GM10266 (cell line): ENCODE measurements at regions not wholly inside any gene's neighbourhood (a gene's known extent, or its start where the extent isn't known, plus 50 kb on each side); places are given as distances from the start of the nearest gene placed in this dataset.
"Not testable (repeated sequence)": the region's sequence is repeated elsewhere in the genome, so short reads cannot be mapped to it uniquely, and the experiment has no call there.

Experiments used
- DNase-seq: peaks from one replicate; pipeline ENCODE4 v3.0.0; 2012; ENCODE audit errors: extremely low spot score
- CTCF ChIP-seq: IDR thresholded peaks from 2 replicates; pipeline ENCODE4 v1.5.1; 2012; ENCODE audit warnings: mild to moderate bottlenecking, low read depth; ENCODE audit not compliant: control insufficient read depth, insufficient read depth; ENCODE audit errors: missing control alignments

- peak; percentile 81 for TF ChIP-seq CTCF
- peak; percentile 74 for DNase-seq
Observed at GRCh38 chr11:31958076-31958735, 132.7 kb upstream of the RCN1 start.

GRCh38 chr11:31957674-31958073, 133.2 kb upstream of the RCN1 start:
- no peak for TF ChIP-seq CTCF
- no peak for DNase-seq

- no peak for TF ChIP-seq CTCF
- DNase-seq = no peak
Observed at GRCh38 chr11:31956310-31956709, 134.6 kb upstream of the RCN1 start.

GRCh38 chr11:31955838-31956237, 135.0 kb upstream of the RCN1 start:
- DNase-seq = no peak
- no peak for TF ChIP-seq CTCF

GRCh38 chr11:31953803-31954327, 137.0 kb upstream of the RCN1 start:
- TF ChIP-seq CTCF = no peak
- no peak for DNase-seq

- DNase-seq = not testable (repeated sequence)
Observed at GRCh38 chr11:31949733-31950200, 138.6 kb upstream of the PAX6 start.

- no peak for DNase-seq
- no peak for TF ChIP-seq CTCF
Observed at GRCh38 chr11:31947051-31947450, 135.9 kb upstream of the PAX6 start.
